GM21381 (cell line): ENCODE measurements at regions not wholly inside any gene's neighbourhood (a gene's known extent, or its start where the extent isn't known, plus 50 kb on each side); places are given as distances from the start of the nearest gene placed in this dataset.

Source experiments
- ATAC-seq: cut with Tn5 transposase; IDR thresholded peaks from one replicate; pipeline ENCODE4 v1.9.1; 2021; ENCODE audit warnings: mild to moderate bottlenecking, moderate library complexity; ENCODE audit not compliant: unreplicated experiment

- no peak for ATAC-seq
These were observed 640.2 kb downstream of the CCDC171 start for GRCh38 chr9:16193066-16193465.

GRCh38 chr9:16196206-16196605 lies 643.4 kb downstream of the CCDC171 start:
- no peak for ATAC-seq

- ATAC-seq = no peak
These were observed 644.9 kb downstream of the CCDC171 start for GRCh38 chr9:16197578-16198370.

- no peak for ATAC-seq
These were observed 646.2 kb downstream of the CCDC171 start for GRCh38 chr9:16198996-16199395.

GRCh38 chr9:16202221-16202620 lies 649.4 kb downstream of the CCDC171 start:
- ATAC-seq = no peak

GRCh38 chr9:16202914-16203728 lies 650.3 kb downstream of the CCDC171 start:
- ATAC-seq = no peak

- no peak for ATAC-seq
These were observed 651.1 kb downstream of the CCDC171 start for GRCh38 chr9:16203729-16204573.

GRCh38 chr9:16205455-16205854 lies 652.6 kb downstream of the CCDC171 start:
- no peak for ATAC-seq

GRCh38 chr9:16206518-16206917 lies 653.7 kb downstream of the CCDC171 start:
- ATAC-seq = no peak

GRCh38 chr9:16207161-16207560 lies 654.3 kb downstream of the CCDC171 start:
- no peak for ATAC-seq

- ATAC-seq = no peak
These were observed 657.6 kb downstream of the CCDC171 start for GRCh38 chr9:16210440-16210839.

- ATAC-seq = no peak
These were observed 658.5 kb downstream of the BNC2 start for GRCh38 chr9:16211946-16212345.

GRCh38 chr9:16213781-16214515 lies 656.5 kb downstream of the BNC2 start:
- no peak for ATAC-seq

- no peak for ATAC-seq
These were observed 655.7 kb downstream of the BNC2 start for GRCh38 chr9:16214677-16215352.

GRCh38 chr9:16215353-16215680 lies 655.2 kb downstream of the BNC2 start:
- ATAC-seq = no peak

GRCh38 chr9:16217943-16218701 lies 652.3 kb downstream of the BNC2 start:
- no peak for ATAC-seq

- ATAC-seq = no peak
These were observed 649.1 kb downstream of the BNC2 start for GRCh38 chr9:16221366-16221765.

- ATAC-seq = no peak
These were observed 648.5 kb downstream of the BNC2 start for GRCh38 chr9:16221822-16222547.
